NB4 (cell line): ENCODE measurements at regions not wholly inside any gene's neighbourhood (a gene's known extent, or its start where the extent isn't known, plus 50 kb on each side); places are given as distances from the start of the nearest gene placed in this dataset.
"Not testable (repeated sequence)": the region's sequence is repeated elsewhere in the genome, so short reads cannot be mapped to it uniquely, and the experiment has no call there.

Source experiments
- DNase-seq: peaks from one replicate; pipeline ENCODE4 v3.0.0; 2010; ENCODE audit warnings: low read depth
- H3K4me3 ChIP-seq: one replicate; pipeline ENCODE4 v1.5.1; 2011; ENCODE audit warnings: mild to moderate bottlenecking, low read depth, low read length, moderate library complexity
- MYC ChIP-seq: IDR thresholded peaks from 2 replicates; pipeline ENCODE4 v1.6.1; 2011; ENCODE audit warnings: low read depth, low read length
- POLR2A ChIP-seq: IDR thresholded peaks from 2 replicates; pipeline ENCODE4 v1.6.1; 2011; ENCODE audit warnings: mild to moderate bottlenecking; ENCODE audit not compliant: insufficient read length; ENCODE audit errors: extremely low read depth
- TF ChIP-seq, protein P1 (sequence below): IDR thresholded peaks from one replicate; pipeline ENCODE4 v1.5.1; 2012; ENCODE audit warnings: low read depth, low read length
- TF ChIP-seq, protein P2 (sequence below): IDR thresholded peaks from 2 replicates; pipeline ENCODE4 v1.6.1; 2011; ENCODE audit warnings: low read depth, low read length

DNA sequence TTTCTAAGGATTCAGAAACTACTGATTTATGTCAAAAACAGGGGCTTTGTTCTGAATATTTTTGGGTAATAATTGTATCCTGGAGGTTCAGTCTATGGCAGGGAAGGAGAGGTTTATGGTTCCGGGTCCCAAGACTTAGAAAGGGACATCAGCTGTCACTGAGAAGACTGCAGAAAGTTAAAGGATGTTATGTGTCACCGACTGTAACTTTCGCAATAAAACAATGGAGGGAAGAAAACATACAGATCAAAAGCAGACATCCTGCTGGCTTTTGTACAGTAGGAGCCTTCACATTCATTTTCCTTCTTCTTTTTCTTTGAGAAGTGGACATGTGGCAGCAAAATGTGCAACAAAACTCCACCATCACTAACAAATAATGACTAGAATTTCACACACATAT lies 900.7 kb upstream of the SOX11 start:
- DNase-seq, result no peak
- no peak overlapping the region for H3K4me3 ChIP-seq
- TF ChIP-seq MYC (no peak), POLR2A (no peak)
- TF ChIP-seq, protein P1, sequence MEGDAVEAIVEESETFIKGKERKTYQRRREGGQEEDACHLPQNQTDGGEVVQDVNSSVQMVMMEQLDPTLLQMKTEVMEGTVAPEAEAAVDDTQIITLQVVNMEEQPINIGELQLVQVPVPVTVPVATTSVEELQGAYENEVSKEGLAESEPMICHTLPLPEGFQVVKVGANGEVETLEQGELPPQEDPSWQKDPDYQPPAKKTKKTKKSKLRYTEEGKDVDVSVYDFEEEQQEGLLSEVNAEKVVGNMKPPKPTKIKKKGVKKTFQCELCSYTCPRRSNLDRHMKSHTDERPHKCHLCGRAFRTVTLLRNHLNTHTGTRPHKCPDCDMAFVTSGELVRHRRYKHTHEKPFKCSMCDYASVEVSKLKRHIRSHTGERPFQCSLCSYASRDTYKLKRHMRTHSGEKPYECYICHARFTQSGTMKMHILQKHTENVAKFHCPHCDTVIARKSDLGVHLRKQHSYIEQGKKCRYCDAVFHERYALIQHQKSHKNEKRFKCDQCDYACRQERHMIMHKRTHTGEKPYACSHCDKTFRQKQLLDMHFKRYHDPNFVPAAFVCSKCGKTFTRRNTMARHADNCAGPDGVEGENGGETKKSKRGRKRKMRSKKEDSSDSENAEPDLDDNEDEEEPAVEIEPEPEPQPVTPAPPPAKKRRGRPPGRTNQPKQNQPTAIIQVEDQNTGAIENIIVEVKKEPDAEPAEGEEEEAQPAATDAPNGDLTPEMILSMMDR, result no peak
- TF ChIP-seq, protein P2, sequence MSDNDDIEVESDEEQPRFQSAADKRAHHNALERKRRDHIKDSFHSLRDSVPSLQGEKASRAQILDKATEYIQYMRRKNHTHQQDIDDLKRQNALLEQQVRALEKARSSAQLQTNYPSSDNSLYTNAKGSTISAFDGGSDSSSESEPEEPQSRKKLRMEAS, result no peak

DNA sequence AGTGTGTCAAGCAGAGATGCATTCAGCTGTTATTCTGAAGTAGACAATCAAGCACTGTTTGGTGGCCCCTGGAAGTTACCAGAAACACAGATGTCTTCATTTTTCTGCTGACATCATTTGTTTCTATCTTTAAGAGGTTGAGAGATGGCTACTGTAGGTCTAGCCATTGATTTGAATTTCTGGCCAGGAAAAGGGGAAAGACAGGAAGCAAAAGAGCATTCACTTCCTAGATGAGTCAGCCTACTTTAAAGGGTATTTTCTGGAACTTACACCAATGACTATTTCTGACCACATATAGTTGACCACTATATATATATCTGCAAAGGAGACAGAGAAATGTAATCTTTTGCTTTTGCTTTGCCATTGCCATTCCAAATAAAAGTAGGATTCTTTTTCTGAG lies 900.1 kb upstream of the SOX11 start:
- no peak for DNase-seq

DNA sequence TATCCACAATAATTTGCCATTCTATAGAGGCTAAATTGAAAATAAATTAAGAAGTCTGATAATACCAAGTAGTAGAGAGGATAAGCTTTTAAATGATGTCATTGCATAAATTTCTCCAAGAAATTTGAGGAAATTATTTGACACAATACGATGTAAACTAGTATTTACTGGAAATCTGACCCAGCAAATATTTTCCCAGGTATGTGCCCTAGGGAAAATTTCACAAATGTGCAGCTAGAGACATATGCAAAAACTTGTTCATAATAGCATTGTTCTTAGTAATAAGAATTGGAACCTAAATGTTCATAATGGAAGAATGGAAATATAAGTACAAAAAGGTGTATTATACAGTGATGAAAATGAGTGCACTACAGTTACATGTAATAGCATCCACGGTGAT lies 888.8 kb upstream of the SOX11 start:
- DNase-seq, result no peak
- no peak for TF ChIP-seq MYC
- TF ChIP-seq, protein P2, result no peak
- no peak for TF ChIP-seq POLR2A
- TF ChIP-seq, protein P1, result no peak
- no peak overlapping the region for H3K4me3 ChIP-seq

More for the DNA sequence above, 900.1 kb upstream of the SOX11 start:
- no peak overlapping the region for H3K4me3 ChIP-seq
- no peak for TF ChIP-seq POLR2A
- TF ChIP-seq, protein P1, result no peak
- TF ChIP-seq MYC, result no peak
- TF ChIP-seq, protein P2, result no peak

DNA sequence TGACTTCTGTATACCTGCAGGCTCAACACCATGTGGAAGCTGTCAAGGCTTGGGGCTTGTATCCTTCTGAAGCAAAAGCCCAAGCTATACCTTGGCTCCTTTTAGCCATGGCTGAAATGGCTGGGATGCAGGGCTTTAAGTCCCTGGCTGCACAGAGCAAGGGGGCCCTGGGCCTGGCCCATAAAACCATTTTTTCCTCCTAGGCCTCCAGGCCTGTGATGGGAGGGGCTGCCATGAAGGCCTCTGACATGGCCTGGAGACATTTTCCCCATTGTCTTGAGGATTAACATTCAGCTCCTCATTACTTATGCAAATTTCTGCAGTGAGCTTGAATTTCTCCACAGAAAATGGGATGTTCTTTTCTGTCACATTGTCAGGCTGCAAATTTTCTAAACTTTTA lies 878.0 kb upstream of the SOX11 start:
- not testable (repeated sequence) for DNase-seq, H3K4me3 ChIP-seq

DNA sequence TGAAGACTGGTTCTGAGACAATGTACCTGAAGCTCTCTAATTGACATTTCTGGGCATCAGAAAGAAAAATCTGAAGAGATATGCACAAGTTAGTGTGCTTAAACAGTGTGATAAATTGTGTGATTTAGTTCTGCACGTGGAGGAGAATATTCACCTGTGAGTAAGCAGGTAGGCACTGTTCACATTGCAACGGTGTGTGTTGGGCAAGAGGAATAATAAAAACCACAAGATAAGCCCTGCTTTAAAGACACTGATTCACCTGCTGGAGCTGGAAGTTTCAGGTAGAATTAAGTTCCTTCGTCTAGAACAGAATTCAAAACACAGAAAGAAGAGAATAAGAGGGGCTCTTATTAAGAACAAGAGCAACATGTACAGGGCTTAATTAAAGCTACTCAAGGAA lies 864.3 kb upstream of the SOX11 start:
- DNase-seq, result no peak
- TF ChIP-seq, protein P1, result no peak
- TF ChIP-seq POLR2A (no peak), MYC (no peak)
- TF ChIP-seq, protein P2, result no peak

DNA sequence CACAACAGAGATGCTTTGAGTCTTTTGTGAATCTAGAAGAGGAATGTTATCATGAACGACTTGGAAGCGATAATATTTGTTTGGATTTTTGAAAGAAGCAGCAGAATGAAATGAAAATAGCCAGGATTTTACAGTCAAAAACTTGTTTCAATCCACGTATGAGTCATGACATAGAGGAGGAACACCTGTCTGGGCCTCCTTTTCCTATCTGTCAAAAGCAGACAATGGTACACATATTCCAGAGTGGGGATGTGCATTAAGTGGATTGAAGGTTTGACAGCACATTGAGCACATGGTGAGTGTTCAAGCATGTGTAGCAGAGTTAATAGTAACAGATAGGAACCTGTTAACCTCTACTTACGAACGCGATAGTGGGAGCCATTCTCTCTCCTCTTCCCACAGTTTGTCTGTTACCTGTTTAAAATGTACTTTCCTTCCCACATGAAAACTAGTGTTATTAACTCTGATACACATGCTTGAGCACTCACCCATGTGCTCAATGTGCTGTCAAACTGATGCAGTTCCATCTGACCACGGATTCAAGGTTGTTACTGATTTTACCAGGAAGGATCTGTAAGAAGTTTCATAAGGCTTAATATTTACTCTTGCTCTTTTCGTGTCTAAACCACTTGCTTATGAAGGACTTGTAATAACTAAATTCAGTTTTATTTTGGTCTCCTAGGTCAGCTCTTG lies 863.4 kb upstream of the SOX11 start:
- no peak for DNase-seq
- TF ChIP-seq, protein P1, result no peak
- H3K4me3 ChIP-seq, result no peak overlapping the region

More for the DNA sequence above, 864.3 kb upstream of the SOX11 start:
- H3K4me3 ChIP-seq, result no peak overlapping the region
